GM12878 (cell line): ENCODE measurements at regions not wholly inside any gene's neighbourhood (a gene's known extent, or its start where the extent isn't known, plus 50 kb on each side); places are given as distances from the start of the nearest gene placed in this dataset.

Experiments
- ATAC-seq: fragments of 200-7000 bp; cut with Tn5 transposase; 3 replicates; pipeline ENCODE4 v1.9.1; 2020; ENCODE audit warnings: mild to moderate bottlenecking, moderate library complexity
- BruUV-seq: library from RNA; stranded (reverse); fragments of 400-500 nt; replicated peaks from 2 replicates; lab custom pipeline; 2021; lab: Mats Ljungman, UMichigan
- CTCF ChIA-PET: fragments of 300-600 bp; sonication (Branson Sonifier 250); formaldehyde crosslinking; extraction: SDS; loops from one replicate; lab custom pipeline; 2021; ENCODE audit warnings: inconsistent platforms; lab: Yijun Ruan, JAX
- POLR2A ChIA-PET: fragments of 350-600 bp; formaldehyde crosslinking; extraction: SDS; loops from one replicate; lab custom pipeline; 2021; ENCODE audit warnings: inconsistent platforms; lab: Charles Lee
- RAD21 ChIA-PET: fragments of 300-600 bp; sonication (Branson Sonifier 250); formaldehyde crosslinking; loops from one replicate; lab custom pipeline; 2023; ENCODE audit warnings: antibody characterized with exemption; ENCODE audit not compliant: unreplicated experiment; lab: Charles Lee
- SMC1A ChIA-PET: fragments of 300-600 bp; sonication (Branson Sonifier 250); formaldehyde crosslinking; loops from one replicate; lab custom pipeline; 2023; ENCODE audit not compliant: unreplicated experiment, uncharacterized antibody; lab: Charles Lee
- DNase-seq: peaks from one replicate; pipeline ENCODE4 v3.0.0-alpha.2; 2011; ENCODE audit warnings: low read depth, low spot score
- FAIRE-seq: peaks from 3 replicates; lab custom pipeline; 2011; peaks lifted over from hg19 to GRCh38; lab: Jason Lieb, UNC
- H2AFZ ChIP-seq: 2 replicates; pipeline ENCODE4 v1.6.0; 2011; ENCODE audit warnings: low read depth, low read length, control low read depth; ENCODE audit not compliant: control insufficient read depth
- H3K27ac ChIP-seq: 2 replicates; pipeline ENCODE4 v1.5.1; 2011; ENCODE audit warnings: control low read depth; ENCODE audit not compliant: control insufficient read depth, insufficient read depth
- H3K27me3 ChIP-seq, 2 experiments: replicated peaks in 1 of 2; 2 replicates each; pipeline versions ENCODE4 v1.6.0 to v1.6.1; 2011; ENCODE audit warnings: low read length in 1 of 2; ENCODE audit not compliant: control insufficient read depth in 2 of 2, insufficient read depth in 2 of 2
- H3K36me3 ChIP-seq, 2 experiments: 2 replicates each; pipeline ENCODE4 v1.5.1; 2011; ENCODE audit warnings: low read length in 1 of 2; ENCODE audit not compliant: control insufficient read depth in 2 of 2, insufficient read depth in 2 of 2
- H3K4me1 ChIP-seq: 2 replicates; pipeline ENCODE4 v1.6.1; 2011; ENCODE audit warnings: mild to moderate bottlenecking, low read length, moderate library complexity, mixed read lengths; ENCODE audit not compliant: control insufficient read depth, insufficient read depth
- H3K4me2 ChIP-seq: 2 replicates; pipeline ENCODE4 v1.6.0; 2011; ENCODE audit warnings: control low read depth; ENCODE audit not compliant: control insufficient read depth, insufficient read depth
- H3K4me3 ChIP-seq: fragments of 200-600 bp; sonication (generic); 2 replicates; pipeline ENCODE4 v1.5.1; 2016
- H3K79me2 ChIP-seq: 2 replicates; pipeline ENCODE4 v1.6.0; 2011; ENCODE audit warnings: low read length; ENCODE audit not compliant: control insufficient read depth, insufficient read depth
- H3K9ac ChIP-seq: 2 replicates; pipeline ENCODE4 v1.8.0; 2011; ENCODE audit warnings: low read length, control low read depth, mixed read lengths; ENCODE audit not compliant: control insufficient read depth, insufficient read depth
- H3K9me3 ChIP-seq: replicated peaks from 3 replicates; pipeline ENCODE4 v1.5.1; 2011; ENCODE audit warnings: mild to moderate bottlenecking, low read length; ENCODE audit not compliant: control insufficient read depth, insufficient read depth
- H4K20me1 ChIP-seq: 2 replicates; pipeline ENCODE4 v1.6.0; 2011; ENCODE audit not compliant: control insufficient read depth, insufficient read depth
- EGR1 ChIP-seq, 2 experiments: IDR thresholded peaks; 1 replicate in 1 of 2; 2 replicates in 1 of 2; pipeline ENCODE4 v1.6.1; 2011 to 2012; ENCODE audit warnings: low read depth in 2 of 2, low read length in 2 of 2, borderline replicate concordance in 1 of 2, mild to moderate bottlenecking in 1 of 2, moderate library complexity in 1 of 2
- FOXK2 ChIP-seq: fragments of 450-650 bp; IDR thresholded peaks from 2 replicates; pipeline ENCODE4 v1.6.1; 2017; ENCODE audit warnings: mild to moderate bottlenecking, moderate library complexity
- RAD51 ChIP-seq: fragments of 450-650 bp; IDR thresholded peaks from 2 replicates; pipeline ENCODE4 v1.6.1; 2016; ENCODE audit warnings: moderate library complexity, mild to moderate bottlenecking, inconsistent platforms
- SPI1 ChIP-seq: IDR thresholded peaks from 2 replicates; pipeline ENCODE4 v1.6.1; 2011; ENCODE audit warnings: low read depth, mild to moderate bottlenecking, low read length, moderate library complexity, borderline replicate concordance; ENCODE audit not compliant: insufficient read depth
- ZNF274 ChIP-seq: IDR thresholded peaks from one replicate; pipeline ENCODE4 v1.8.0; 2011; ENCODE audit not compliant: insufficient read length, insufficient read depth
- in situ Hi-C: fragments of 300-500 bp; cut with MboI; formaldehyde crosslinking; loops from 9 replicates; pipeline ENCODE4 v1.14.3; 2018; ENCODE audit warnings: mixed read lengths
- intact Hi-C: fragments of 100-400 bp; cut with micrococcal nuclease; formaldehyde crosslinking; loops from one replicate; pipeline ENCODE4 v1.14.2; 2022; ENCODE audit not compliant: unreplicated experiment
- TF ChIP-seq, protein P1 (sequence below): fragments of 450-650 bp; IDR thresholded peaks from 2 replicates; pipeline ENCODE4 v1.6.1; 2017; ENCODE audit warnings: antibody characterized with exemption, mild to moderate bottlenecking, moderate library complexity
- TF ChIP-seq, protein P2 (sequence below): IDR thresholded peaks from 2 replicates; pipeline ENCODE4 v1.6.1; 2012; ENCODE audit warnings: low read depth, low read length, improper control_type of control experiment
- TF ChIP-seq, protein P3 (sequence below): fragments of 450-650 bp; IDR thresholded peaks from 2 replicates; pipeline ENCODE4 v1.6.1; 2016; ENCODE audit warnings: mild to moderate bottlenecking

DNA sequence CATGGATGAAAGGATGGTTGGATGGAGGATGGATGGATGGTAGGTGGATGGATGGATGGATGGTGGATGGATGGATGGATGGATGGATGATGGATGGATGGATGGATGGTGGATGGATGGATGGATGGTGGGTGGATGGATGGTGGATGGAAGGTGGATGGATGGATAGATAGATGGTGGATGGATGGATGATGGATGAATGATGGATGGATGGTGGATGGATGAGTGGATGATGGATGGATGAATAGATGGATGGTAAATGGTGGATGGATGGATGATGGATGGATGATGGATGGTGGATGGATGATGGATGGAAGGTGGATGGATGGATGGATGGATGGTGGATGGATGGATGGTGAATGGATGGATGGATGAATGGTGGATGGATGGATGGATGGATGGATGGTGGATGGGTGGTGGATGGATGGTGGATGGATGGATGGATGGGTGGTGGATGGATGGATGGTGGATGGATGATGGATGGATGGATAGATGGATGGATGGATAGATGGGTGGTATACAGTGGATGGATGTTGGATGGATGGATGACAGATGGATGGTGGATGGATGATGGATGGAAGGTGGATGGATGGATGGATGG is 350.8 kb downstream of the BRD1 start:
- Histone ChIP-seq H3K4me2 (no peak overlapping the region), H3K27me3 (no peaks in the 10 kb centered on the region), H3K36me3 (no peaks in the 10 kb centered on the region), H3K27ac (no peak overlapping the region), H3K4me3 (no peak overlapping the region), H2AFZ (no peak overlapping the region), H3K4me1 (no peaks in the 10 kb centered on the region), H3K79me2 (no peaks in the 10 kb centered on the region), H4K20me1 (no peaks in the 10 kb centered on the region), H3K9ac (no peak overlapping the region), H3K9me3 (no peaks in the 10 kb centered on the region; the same call in 2 of the 3 replicates)
- no peak for FAIRE-seq
- ChIA-PET CTCF (no interaction called here), SMC1A (no interaction called here), POLR2A (no interaction called here), RAD21 (no interaction called here)
- ATAC-seq, result no peak
- in situ Hi-C loops (no loop called here), intact Hi-C loops (no loop called here)
- TF ChIP-seq, protein P1, sequence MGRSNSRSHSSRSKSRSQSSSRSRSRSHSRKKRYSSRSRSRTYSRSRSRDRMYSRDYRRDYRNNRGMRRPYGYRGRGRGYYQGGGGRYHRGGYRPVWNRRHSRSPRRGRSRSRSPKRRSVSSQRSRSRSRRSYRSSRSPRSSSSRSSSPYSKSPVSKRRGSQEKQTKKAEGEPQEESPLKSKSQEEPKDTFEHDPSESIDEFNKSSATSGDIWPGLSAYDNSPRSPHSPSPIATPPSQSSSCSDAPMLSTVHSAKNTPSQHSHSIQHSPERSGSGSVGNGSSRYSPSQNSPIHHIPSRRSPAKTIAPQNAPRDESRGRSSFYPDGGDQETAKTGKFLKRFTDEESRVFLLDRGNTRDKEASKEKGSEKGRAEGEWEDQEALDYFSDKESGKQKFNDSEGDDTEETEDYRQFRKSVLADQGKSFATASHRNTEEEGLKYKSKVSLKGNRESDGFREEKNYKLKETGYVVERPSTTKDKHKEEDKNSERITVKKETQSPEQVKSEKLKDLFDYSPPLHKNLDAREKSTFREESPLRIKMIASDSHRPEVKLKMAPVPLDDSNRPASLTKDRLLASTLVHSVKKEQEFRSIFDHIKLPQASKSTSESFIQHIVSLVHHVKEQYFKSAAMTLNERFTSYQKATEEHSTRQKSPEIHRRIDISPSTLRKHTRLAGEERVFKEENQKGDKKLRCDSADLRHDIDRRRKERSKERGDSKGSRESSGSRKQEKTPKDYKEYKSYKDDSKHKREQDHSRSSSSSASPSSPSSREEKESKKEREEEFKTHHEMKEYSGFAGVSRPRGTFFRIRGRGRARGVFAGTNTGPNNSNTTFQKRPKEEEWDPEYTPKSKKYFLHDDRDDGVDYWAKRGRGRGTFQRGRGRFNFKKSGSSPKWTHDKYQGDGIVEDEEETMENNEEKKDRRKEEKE, result no peak
- TF ChIP-seq SPI1 (no peak), RAD51 (no peak), FOXK2 (no peak), ZNF274 (no peak), EGR1 (IDR thresholded peaks at IDR 0.05; ENCODE audit: borderline replicate concordance in 1 of 2, low read depth in 2 of 2, low read length in 2 of 2) (no peak)
- TF ChIP-seq, protein P2, sequence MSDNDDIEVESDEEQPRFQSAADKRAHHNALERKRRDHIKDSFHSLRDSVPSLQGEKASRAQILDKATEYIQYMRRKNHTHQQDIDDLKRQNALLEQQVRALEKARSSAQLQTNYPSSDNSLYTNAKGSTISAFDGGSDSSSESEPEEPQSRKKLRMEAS, result no peak
- TF ChIP-seq, protein P3, sequence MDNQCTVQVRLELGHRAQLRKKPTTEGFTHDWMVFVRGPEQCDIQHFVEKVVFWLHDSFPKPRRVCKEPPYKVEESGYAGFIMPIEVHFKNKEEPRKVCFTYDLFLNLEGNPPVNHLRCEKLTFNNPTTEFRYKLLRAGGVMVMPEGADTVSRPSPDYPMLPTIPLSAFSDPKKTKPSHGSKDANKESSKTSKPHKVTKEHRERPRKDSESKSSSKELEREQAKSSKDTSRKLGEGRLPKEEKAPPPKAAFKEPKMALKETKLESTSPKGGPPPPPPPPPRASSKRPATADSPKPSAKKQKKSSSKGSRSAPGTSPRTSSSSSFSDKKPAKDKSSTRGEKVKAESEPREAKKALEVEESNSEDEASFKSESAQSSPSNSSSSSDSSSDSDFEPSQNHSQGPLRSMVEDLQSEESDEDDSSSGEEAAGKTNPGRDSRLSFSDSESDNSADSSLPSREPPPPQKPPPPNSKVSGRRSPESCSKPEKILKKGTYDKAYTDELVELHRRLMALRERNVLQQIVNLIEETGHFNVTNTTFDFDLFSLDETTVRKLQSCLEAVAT, result no peak
- no TSS peak for BruUV-seq
- DNase-seq, result no peak
